K562 (cell line): ENCODE measurements at regions not wholly inside any gene's neighbourhood (a gene's known extent, or its start where the extent isn't known, plus 50 kb on each side); places are given as distances from the start of the nearest gene placed in this dataset.

Experiments
- ATF1 ChIP-seq, 2 experiments: fragments of 450-650 bp in 1 of 2; IDR thresholded peaks; 2 replicates each; pipeline ENCODE4 v1.6.1; 2016; ENCODE audit warnings: missing compliant biosample characterization in 1 of 2, missing genetic modification characterization in 1 of 2
- CBX3 ChIP-seq, 2 experiments: IDR thresholded peaks; 1 replicate in 1 of 2; 2 replicates in 1 of 2; pipeline ENCODE4 v1.6.1; 2012; ENCODE audit warnings: inconsistent platforms in 2 of 2, low read length in 2 of 2, borderline replicate concordance in 1 of 2, control low read depth in 1 of 2
- KDM2B ChIP-seq: fragments of 250-450 bp; sonication (Bioruptor Pico); IDR thresholded peaks from 2 replicates; pipeline ENCODE4 v1.8.0; 2021; ENCODE audit warnings: mild to moderate bottlenecking, moderate library complexity
- MAZ ChIP-seq, 2 experiments: fragments of 450-650 bp in 1 of 2; sonication (generic) in 1 of 2; formaldehyde crosslinking; IDR thresholded peaks in 1 of 2; conservative IDR thresholded peaks in 1 of 2; 2 replicates each; pipeline versions ENCODE4 v1.4.0 to v1.5.0; 2020; ENCODE audit warnings: mild to moderate bottlenecking in 1 of 2, missing genetic modification reagents in 1 of 2
- NBN ChIP-seq: fragments of 450-650 bp; IDR thresholded peaks from 2 replicates; pipeline ENCODE4 v1.6.1; 2016; ENCODE audit warnings: low read depth, mild to moderate bottlenecking
- PHB2 ChIP-seq: fragments of 450-650 bp; IDR thresholded peaks from 2 replicates; pipeline ENCODE4 v1.6.1; 2017; ENCODE audit warnings: low read depth
- RAD51 ChIP-seq: fragments of 450-650 bp; IDR thresholded peaks from 2 replicates; pipeline ENCODE4 v1.7.1; 2016; ENCODE audit warnings: low read depth, mild to moderate bottlenecking, borderline replicate concordance
- RB1 ChIP-seq: fragments of 450-650 bp; IDR thresholded peaks from 2 replicates; pipeline ENCODE4 v1.6.1; 2017; ENCODE audit warnings: low read depth, mild to moderate bottlenecking
- SIN3B ChIP-seq: fragments of 450-650 bp; IDR thresholded peaks from 2 replicates; pipeline ENCODE4 v1.6.1; 2017; ENCODE audit warnings: low read depth, mild to moderate bottlenecking, moderate library complexity
- ZNF12 ChIP-seq: sonication (generic); formaldehyde crosslinking; IDR thresholded peaks from 2 replicates; pipeline ENCODE4 v1.4.0; 2020; ENCODE audit warnings: mild to moderate bottlenecking, missing genetic modification reagents
- ZNF830 ChIP-seq: fragments of 250-450 bp; sonication (Bioruptor Pico); IDR thresholded peaks from 2 replicates; pipeline ENCODE4 v1.5.0; 2021; ENCODE audit warnings: mild to moderate bottlenecking
- TF ChIP-seq, protein P1 (sequence below): fragments of 250-450 bp; sonication (Bioruptor Pico); IDR thresholded peaks from 2 replicates; pipeline ENCODE4 v1.8.0; 2021; ENCODE audit warnings: mild to moderate bottlenecking, moderate library complexity
- TF ChIP-seq, protein P2 (sequence below), 2 experiments: fragments of 200-800 bp in 1 of 2; sonication (Bioruptor generic) in 1 of 2; sonication (generic) in 1 of 2; formaldehyde crosslinking in 1 of 2; IDR thresholded peaks in 1 of 2; conservative IDR thresholded peaks in 1 of 2; 2 replicates each; pipeline versions ENCODE4 v1.5.0 to v1.6.1; 2016 to 2020; ENCODE audit warnings: missing compliant biosample characterization in 1 of 2, missing genetic modification characterization in 1 of 2, missing genetic modification reagents in 1 of 2
- TF ChIP-seq, protein P3 (sequence below), 2 experiments: fragments of 450-650 bp in 1 of 2; sonication (generic) in 1 of 2; formaldehyde crosslinking in 1 of 2; IDR thresholded peaks; 2 replicates each; pipeline versions ENCODE4 v1.7.1 to v1.9.0; 2016 to 2022; ENCODE audit warnings: inconsistent platforms in 1 of 2, mild to moderate bottlenecking in 1 of 2, missing genetic modification reagents in 1 of 2

DNA sequence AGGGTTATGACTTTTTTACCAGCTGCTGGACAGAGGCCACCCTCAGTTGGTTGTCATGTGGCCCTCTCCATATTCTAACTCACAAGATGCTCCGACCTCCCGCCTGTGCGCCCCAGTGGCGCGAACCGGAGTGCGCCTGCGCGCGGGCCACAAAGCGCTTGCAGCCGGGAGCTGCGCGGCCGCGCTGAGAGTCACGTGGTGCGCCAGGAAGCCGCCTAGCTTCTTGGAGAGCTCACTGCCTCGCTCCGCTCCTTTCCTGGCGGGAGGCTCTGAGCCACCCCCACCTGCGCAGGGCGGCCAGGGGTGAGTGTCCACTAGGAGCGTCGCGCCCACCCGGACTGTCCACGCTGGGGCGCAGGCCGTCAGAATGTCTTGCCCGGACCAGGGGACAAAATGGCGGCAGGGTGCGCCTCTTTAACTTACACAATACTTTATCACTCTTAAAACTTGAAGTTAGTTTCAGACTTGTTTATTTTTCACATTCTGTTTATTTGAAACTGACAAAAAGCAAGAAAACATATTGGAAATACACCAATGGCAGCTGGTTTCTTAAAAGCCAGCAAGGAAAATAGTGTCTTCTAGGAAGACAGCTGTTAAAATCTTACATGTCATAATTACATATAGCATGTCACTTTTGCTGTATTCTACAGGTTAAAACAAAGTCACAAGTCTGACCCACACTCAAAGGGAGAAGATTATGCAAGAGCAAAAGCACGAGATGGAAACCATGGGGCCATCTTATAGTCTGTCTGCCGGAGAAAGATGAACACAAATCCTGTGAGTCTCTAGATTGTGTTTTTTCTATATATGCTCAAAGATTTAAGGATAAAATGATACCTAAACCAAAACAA lies 357.9 kb downstream of the CNTNAP4 start (continued):
- TF ChIP-seq KDM2B (CRISPR knock-in tag) (no peak), SIN3B (no peak), ZNF830 (no peak), MAZ (CRISPR knock-in tag; conservative IDR thresholded peaks at IDR 0.05 in 1 of 2, IDR thresholded peaks at IDR 0.05 in 1 of 2) (peak; percentile 81 to 93), ZNF12 (no peak), NBN (0 out of 2 replicates have a peak, but pooled peaks have one; percentile 44), RAD51 (peak; percentile 96), CBX3 (IDR thresholded peaks at IDR 0.05; ENCODE audit: borderline replicate concordance in 1 of 2, low read length in 2 of 2) (peak in 1 of 2 experiments; percentile 65; a peak in 1 of 3 replicates), RB1 (0 out of 2 replicates have a peak, but pooled peaks have one; percentile 34), ATF1 (CRISPR knock-in tag; IDR thresholded peaks at IDR 0.05) (no peak), ATF1 (tag; IDR thresholded peaks at IDR 0.05) (peak; percentile 68; the same call in 1 of the 2 replicates), PHB2 (no peak)
- TF ChIP-seq, protein P1, sequence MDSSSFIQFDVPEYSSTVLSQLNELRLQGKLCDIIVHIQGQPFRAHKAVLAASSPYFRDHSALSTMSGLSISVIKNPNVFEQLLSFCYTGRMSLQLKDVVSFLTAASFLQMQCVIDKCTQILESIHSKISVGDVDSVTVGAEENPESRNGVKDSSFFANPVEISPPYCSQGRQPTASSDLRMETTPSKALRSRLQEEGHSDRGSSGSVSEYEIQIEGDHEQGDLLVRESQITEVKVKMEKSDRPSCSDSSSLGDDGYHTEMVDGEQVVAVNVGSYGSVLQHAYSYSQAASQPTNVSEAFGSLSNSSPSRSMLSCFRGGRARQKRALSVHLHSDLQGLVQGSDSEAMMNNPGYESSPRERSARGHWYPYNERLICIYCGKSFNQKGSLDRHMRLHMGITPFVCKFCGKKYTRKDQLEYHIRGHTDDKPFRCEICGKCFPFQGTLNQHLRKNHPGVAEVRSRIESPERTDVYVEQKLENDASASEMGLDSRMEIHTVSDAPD (CRISPR knock-in tag): no peak
- TF ChIP-seq, protein P2, sequence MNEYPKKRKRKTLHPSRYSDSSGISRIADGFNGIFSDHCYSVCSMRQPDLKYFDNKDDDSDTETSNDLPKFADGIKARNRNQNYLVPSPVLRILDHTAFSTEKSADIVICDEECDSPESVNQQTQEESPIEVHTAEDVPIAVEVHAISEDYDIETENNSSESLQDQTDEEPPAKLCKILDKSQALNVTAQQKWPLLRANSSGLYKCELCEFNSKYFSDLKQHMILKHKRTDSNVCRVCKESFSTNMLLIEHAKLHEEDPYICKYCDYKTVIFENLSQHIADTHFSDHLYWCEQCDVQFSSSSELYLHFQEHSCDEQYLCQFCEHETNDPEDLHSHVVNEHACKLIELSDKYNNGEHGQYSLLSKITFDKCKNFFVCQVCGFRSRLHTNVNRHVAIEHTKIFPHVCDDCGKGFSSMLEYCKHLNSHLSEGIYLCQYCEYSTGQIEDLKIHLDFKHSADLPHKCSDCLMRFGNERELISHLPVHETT (CRISPR knock-in tag; conservative IDR thresholded peaks at IDR 0.05 in 1 of 2, IDR thresholded peaks at IDR 0.05 in 1 of 2): 0 out of 4 replicates have a peak, but pooled peaks of 1 of the 2 experiments have one; percentile 47
- TF ChIP-seq, protein P3, sequence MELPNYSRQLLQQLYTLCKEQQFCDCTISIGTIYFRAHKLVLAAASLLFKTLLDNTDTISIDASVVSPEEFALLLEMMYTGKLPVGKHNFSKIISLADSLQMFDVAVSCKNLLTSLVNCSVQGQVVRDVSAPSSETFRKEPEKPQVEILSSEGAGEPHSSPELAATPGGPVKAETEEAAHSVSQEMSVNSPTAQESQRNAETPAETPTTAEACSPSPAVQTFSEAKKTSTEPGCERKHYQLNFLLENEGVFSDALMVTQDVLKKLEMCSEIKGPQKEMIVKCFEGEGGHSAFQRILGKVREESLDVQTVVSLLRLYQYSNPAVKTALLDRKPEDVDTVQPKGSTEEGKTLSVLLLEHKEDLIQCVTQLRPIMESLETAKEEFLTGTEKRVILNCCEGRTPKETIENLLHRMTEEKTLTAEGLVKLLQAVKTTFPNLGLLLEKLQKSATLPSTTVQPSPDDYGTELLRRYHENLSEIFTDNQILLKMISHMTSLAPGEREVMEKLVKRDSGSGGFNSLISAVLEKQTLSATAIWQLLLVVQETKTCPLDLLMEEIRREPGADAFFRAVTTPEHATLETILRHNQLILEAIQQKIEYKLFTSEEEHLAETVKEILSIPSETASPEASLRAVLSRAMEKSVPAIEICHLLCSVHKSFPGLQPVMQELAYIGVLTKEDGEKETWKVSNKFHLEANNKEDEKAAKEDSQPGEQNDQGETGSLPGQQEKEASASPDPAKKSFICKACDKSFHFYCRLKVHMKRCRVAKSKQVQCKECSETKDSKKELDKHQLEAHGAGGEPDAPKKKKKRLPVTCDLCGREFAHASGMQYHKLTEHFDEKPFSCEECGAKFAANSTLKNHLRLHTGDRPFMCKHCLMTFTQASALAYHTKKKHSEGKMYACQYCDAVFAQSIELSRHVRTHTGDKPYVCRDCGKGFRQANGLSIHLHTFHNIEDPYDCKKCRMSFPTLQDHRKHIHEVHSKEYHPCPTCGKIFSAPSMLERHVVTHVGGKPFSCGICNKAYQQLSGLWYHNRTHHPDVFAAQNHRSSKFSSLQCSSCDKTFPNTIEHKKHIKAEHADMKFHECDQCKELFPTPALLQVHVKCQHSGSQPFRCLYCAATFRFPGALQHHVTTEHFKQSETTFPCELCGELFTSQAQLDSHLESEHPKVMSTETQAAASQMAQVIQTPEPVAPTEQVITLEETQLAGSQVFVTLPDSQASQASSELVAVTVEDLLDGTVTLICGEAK (IDR thresholded peaks at IDR 0.05): peak; percentile 50; the same call in 1 of the 2 replicates
- TF ChIP-seq, protein P3 (CRISPR knock-in tag; IDR thresholded peaks at IDR 0.05): no peak
